ENCODE measurements at regions not wholly inside any gene's neighbourhood (a gene's known extent, or its start where the extent isn't known, plus 50 kb on each side); places are given as distances from the start of the nearest gene placed in this dataset.

GRCh38 chr12:24378548-24379407 lies 429.3 kb upstream of the SOX5 start:
- Histone ChIP-seq H2BK120ac (ENCODE audit: insufficient read depth, low read length, poor library complexity) (no peak overlapping the region), H4K91ac (ENCODE audit: low read depth, low read length) (no peak overlapping the region), H3K4me2 (ENCODE audit: low read length) (no peak overlapping the region), H3K79me2 (ENCODE audit: control insufficient read depth, insufficient read depth, low read length, poor library complexity) (no peaks in the 10 kb centered on the region), H3K4me3 (ENCODE audit: low read depth, low read length) (no peak overlapping the region), H3K18ac (ENCODE audit: low read length) (no peak overlapping the region), H3K79me1 (ENCODE audit: low read length) (no peaks in the 10 kb centered on the region), H4K8ac (ENCODE audit: low read depth, low read length) (no peak overlapping the region), H3K4ac (ENCODE audit: low read depth, low read length) (no peak overlapping the region), H2BK12ac (ENCODE audit: low read length) (no peak overlapping the region), H3K27me3 (ENCODE audit: insufficient read depth, low read length) (no peaks in the 10 kb centered on the region), H3K4me1 (ENCODE audit: control insufficient read depth in 1 of 2, insufficient read depth in 2 of 2, low read length in 2 of 2) (no peaks in the 10 kb centered on the region), H3K9ac (ENCODE audit: low read length) (no peak overlapping the region), H2BK5ac (ENCODE audit: low read depth, low read length, poor library complexity) (no peak overlapping the region), H4K12ac (ENCODE audit: low read depth, low read length) (no peak overlapping the region), H3K23ac (ENCODE audit: low read length) (no peak overlapping the region), H3K14ac (ENCODE audit: low read length) (no peak overlapping the region), H3K27ac (ENCODE audit: low read depth, low read length) (no peak overlapping the region), H3K9me3 (ENCODE audit: insufficient read depth, low read depth, low read length) (peaks cover 3% of the 10 kb centered on the region), H2AK5ac (ENCODE audit: low read length) (no peak overlapping the region), H2AFZ (ENCODE audit: insufficient read depth, low read length, poor library complexity) (no peak overlapping the region), H3K36me3 (ENCODE audit: control insufficient read depth in 1 of 2, insufficient read depth in 2 of 2, low read length in 2 of 2) (no peaks in the 10 kb centered on the region)
- DNase-seq = no peak
- no CpG with 5 or more reads among the region's 10 CpGs for WGBS (ENCODE audit: extremely low coverage, insufficient coverage, insufficient read length)

GRCh38 chr12:24374452-24374851 lies 425.0 kb upstream of the SOX5 start:
- Histone ChIP-seq H2BK5ac (ENCODE audit: low read depth, low read length, poor library complexity) (no peak overlapping the region), H3K27ac (ENCODE audit: low read depth, low read length) (no peak overlapping the region), H2AK5ac (ENCODE audit: low read length) (no peak overlapping the region), H3K14ac (ENCODE audit: low read length) (no peak overlapping the region), H2BK120ac (ENCODE audit: insufficient read depth, low read length, poor library complexity) (no peak overlapping the region), H4K8ac (ENCODE audit: low read depth, low read length) (no peak overlapping the region), H3K36me3 (ENCODE audit: control insufficient read depth in 1 of 2, insufficient read depth in 2 of 2, low read length in 2 of 2) (no peaks in the 10 kb centered on the region), H3K18ac (ENCODE audit: low read length) (no peak overlapping the region), H3K9ac (ENCODE audit: low read length) (no peak overlapping the region), H3K4me3 (ENCODE audit: low read depth, low read length) (no peak overlapping the region), H3K27me3 (ENCODE audit: insufficient read depth, low read length) (no peaks in the 10 kb centered on the region), H3K4me1 (ENCODE audit: control insufficient read depth in 1 of 2, insufficient read depth in 2 of 2, low read length in 2 of 2) (no peaks in the 10 kb centered on the region), H2BK12ac (ENCODE audit: low read length) (no peak overlapping the region), H4K91ac (ENCODE audit: low read depth, low read length) (no peak overlapping the region), H3K4me2 (ENCODE audit: low read length) (no peak overlapping the region), H3K9me3 (ENCODE audit: insufficient read depth, low read depth, low read length) (peaks cover 3% of the 10 kb centered on the region), H3K79me1 (ENCODE audit: low read length) (no peaks in the 10 kb centered on the region), H3K4ac (ENCODE audit: low read depth, low read length) (no peak overlapping the region), H3K23ac (ENCODE audit: low read length) (peak overlapping the region; percentile 84), H3K79me2 (ENCODE audit: control insufficient read depth, insufficient read depth, low read length, poor library complexity) (no peaks in the 10 kb centered on the region), H2AFZ (ENCODE audit: insufficient read depth, low read length, poor library complexity) (no peak overlapping the region), H4K12ac (ENCODE audit: low read depth, low read length) (no peak overlapping the region)
- DNase-seq = no peak

GRCh38 chr12:24373004-24373403 lies 423.5 kb upstream of the SOX5 start:
- H3K14ac ChIP-seq (ENCODE audit: low read length) = no peak overlapping the region
- H3K23ac ChIP-seq (ENCODE audit: low read length) = no peak overlapping the region
- H4K91ac ChIP-seq (ENCODE audit: low read depth, low read length) = no peak overlapping the region
- H2AFZ ChIP-seq (ENCODE audit: insufficient read depth, low read length, poor library complexity) = no peak overlapping the region
- H3K36me3 ChIP-seq (ENCODE audit: control insufficient read depth in 1 of 2, insufficient read depth in 2 of 2, low read length in 2 of 2) = no peaks in the 10 kb centered on the region
- H4K8ac ChIP-seq (ENCODE audit: low read depth, low read length) = no peak overlapping the region
- H3K9me3 ChIP-seq (ENCODE audit: insufficient read depth, low read depth, low read length) = peaks cover 3% of the 10 kb centered on the region
- no peak overlapping the region for H3K4me2 ChIP-seq (ENCODE audit: low read length)
- H3K4ac ChIP-seq (ENCODE audit: low read depth, low read length) = no peak overlapping the region
- no peak overlapping the region for H3K9ac ChIP-seq (ENCODE audit: low read length)
- H3K18ac ChIP-seq (ENCODE audit: low read length) = no peak overlapping the region
- H3K4me3 ChIP-seq (ENCODE audit: low read depth, low read length) = no peak overlapping the region
- DNase-seq = no peak
- no CpG with 5 or more reads among the region's 3 CpGs for WGBS (ENCODE audit: extremely low coverage, insufficient coverage, insufficient read length)
- no peak overlapping the region for H2BK5ac ChIP-seq (ENCODE audit: low read depth, low read length, poor library complexity)
- H2BK12ac ChIP-seq (ENCODE audit: low read length) = no peak overlapping the region
- no peaks in the 10 kb centered on the region for H3K4me1 ChIP-seq (ENCODE audit: control insufficient read depth in 1 of 2, insufficient read depth in 2 of 2, low read length in 2 of 2)
- no peak overlapping the region for H2AK5ac ChIP-seq (ENCODE audit: low read length)
- no peak overlapping the region for H3K27ac ChIP-seq (ENCODE audit: low read depth, low read length)
- no peaks in the 10 kb centered on the region for H3K79me2 ChIP-seq (ENCODE audit: control insufficient read depth, insufficient read depth, low read length, poor library complexity)
- no peak overlapping the region for H4K12ac ChIP-seq (ENCODE audit: low read depth, low read length)
- no peaks in the 10 kb centered on the region for H3K79me1 ChIP-seq (ENCODE audit: low read length)
- no peaks in the 10 kb centered on the region for H3K27me3 ChIP-seq (ENCODE audit: insufficient read depth, low read length)
- H2BK120ac ChIP-seq (ENCODE audit: insufficient read depth, low read length, poor library complexity) = no peak overlapping the region

DNA sequence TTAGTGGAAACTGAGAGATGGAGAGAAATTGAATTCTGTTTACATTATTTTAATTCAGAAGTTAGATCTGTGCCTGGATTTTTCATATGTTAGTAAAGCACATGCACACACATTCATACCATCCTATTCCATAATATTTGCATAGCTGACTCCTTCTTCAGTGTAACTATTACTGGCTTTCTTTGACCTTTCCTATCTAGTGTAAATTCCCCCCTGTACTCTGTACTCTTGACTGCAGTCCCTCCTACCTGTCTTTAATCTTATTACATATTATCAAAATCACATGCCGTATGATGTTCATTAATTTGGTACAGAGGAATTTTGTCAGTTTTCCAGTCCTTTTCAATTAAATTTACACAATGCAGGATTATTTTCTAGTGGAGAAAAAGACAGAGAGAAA lies 417.0 kb upstream of the SOX5 start:
- no peaks in the 10 kb centered on the region for H3K79me2 ChIP-seq (ENCODE audit: control insufficient read depth, insufficient read depth, low read length, poor library complexity)
- no peaks in the 10 kb centered on the region for H3K27me3 ChIP-seq (ENCODE audit: insufficient read depth, low read length)
- no peak overlapping the region for H3K4ac ChIP-seq (ENCODE audit: low read depth, low read length)
- H3K9ac ChIP-seq (ENCODE audit: low read length) = no peak overlapping the region
- H3K27ac ChIP-seq (ENCODE audit: low read depth, low read length) = no peak overlapping the region
- DNase-seq = no peak
- H2BK12ac ChIP-seq (ENCODE audit: low read length) = no peak overlapping the region
- H2AFZ ChIP-seq (ENCODE audit: insufficient read depth, low read length, poor library complexity) = no peak overlapping the region
- H3K4me2 ChIP-seq (ENCODE audit: low read length) = no peak overlapping the region
- no peak overlapping the region for H2BK5ac ChIP-seq (ENCODE audit: low read depth, low read length, poor library complexity)
- H4K12ac ChIP-seq (ENCODE audit: low read depth, low read length) = no peak overlapping the region
- H2AK5ac ChIP-seq (ENCODE audit: low read length) = no peak overlapping the region
- H3K23ac ChIP-seq (ENCODE audit: low read length) = no peak overlapping the region
- H3K14ac ChIP-seq (ENCODE audit: low read length) = no peak overlapping the region
- no peak overlapping the region for H3K4me3 ChIP-seq (ENCODE audit: low read depth, low read length)
- H3K9me3 ChIP-seq (ENCODE audit: insufficient read depth, low read depth, low read length) = no peaks in the 10 kb centered on the region
- no CpG with 5 or more reads among the region's 1 CpG for WGBS (ENCODE audit: extremely low coverage, insufficient coverage, insufficient read length)
- no peaks in the 10 kb centered on the region for H3K79me1 ChIP-seq (ENCODE audit: low read length)
- no peak overlapping the region for H2BK120ac ChIP-seq (ENCODE audit: insufficient read depth, low read length, poor library complexity)
- H3K36me3 ChIP-seq (ENCODE audit: control insufficient read depth in 1 of 2, insufficient read depth in 2 of 2, low read length in 2 of 2) = no peaks in the 10 kb centered on the region
- H4K8ac ChIP-seq (ENCODE audit: low read depth, low read length) = no peak overlapping the region
- no peak overlapping the region for H4K91ac ChIP-seq (ENCODE audit: low read depth, low read length)
- no peaks in the 10 kb centered on the region for H3K4me1 ChIP-seq (ENCODE audit: control insufficient read depth in 1 of 2, insufficient read depth in 2 of 2, low read length in 2 of 2)
- no peak overlapping the region for H3K18ac ChIP-seq (ENCODE audit: low read length)

All from trophoblast cell (in vitro differentiated cells and primary cell).